B cell (primary cell): ENCODE measurements at regions not wholly inside any gene's neighbourhood (a gene's known extent, or its start where the extent isn't known, plus 50 kb on each side); places are given as distances from the start of the nearest gene placed in this dataset.

ENCODE experiments used
- ATAC-seq: fragments of 200-7000 bp; cut with Tn5 transposase; one replicate; pipeline ENCODE4 v1.10.0; 2021; ENCODE audit warnings: low read depth, mild to moderate bottlenecking, moderate number of reproducible peaks, moderate library complexity
- CTCF ChIA-PET: fragments of 350-600 bp; sonication (Branson Sonifier 250); formaldehyde crosslinking; loops from one replicate; lab custom pipeline; 2021; ENCODE audit warnings: antibody characterized with exemption, inconsistent platforms; lab: Charles Lee
- POLR2A ChIA-PET: fragments of 350-600 bp; sonication (Branson Sonifier 250); formaldehyde crosslinking; loops from one replicate; lab custom pipeline; 2021; ENCODE audit warnings: antibody characterized with exemption; lab: Charles Lee
- DNase-seq: peaks from one replicate; pipeline ENCODE4 v3.0.0; 2013
- H2AFZ ChIP-seq: 2 replicates; pipeline ENCODE4 v1.6.1; 2012; ENCODE audit warnings: mild to moderate bottlenecking, low read depth, low read length; ENCODE audit not compliant: insufficient read depth, poor library complexity, severe bottlenecking
- H3K27ac ChIP-seq, 2 donors: 1 replicate in 1 of 2; 2 replicates in 1 of 2; pipeline ENCODE4 v1.5.1; 2012 to 2013; ENCODE audit warnings: low read length in 2 of 2, mild to moderate bottlenecking in 2 of 2, moderate library complexity in 1 of 2
- H3K27me3 ChIP-seq, 4 experiments: fragments of 200-600 bp in 1 of 4; sonication (generic) in 1 of 4; replicated peaks in 1 of 4; 1 replicate in 2 of 4; 2 replicates in 2 of 4; pipeline versions ENCODE4 v1.6.1 to v1.7.0; 2013 to 2016; ENCODE audit warnings: low read length in 3 of 4, mild to moderate bottlenecking in 2 of 4, mixed read lengths in 1 of 4, moderate library complexity in 1 of 4; ENCODE audit not compliant: insufficient read depth in 4 of 4, control insufficient read depth in 3 of 4; ENCODE audit errors: control extremely low read depth in 1 of 4
- H3K36me3 ChIP-seq, 2 experiments: replicated peaks in 1 of 2; 1 replicate in 1 of 2; 2 replicates in 1 of 2; pipeline versions ENCODE4 v1.6.1 to v1.7.1; 2013; ENCODE audit warnings: low read length in 1 of 2; ENCODE audit not compliant: insufficient read depth in 2 of 2, control insufficient read depth in 1 of 2; ENCODE audit errors: control extremely low read depth in 1 of 2, extremely low read depth in 1 of 2
- H3K4me1 ChIP-seq, 2 donors: fragments of 200-600 bp in 1 of 2; sonication (generic) in 1 of 2; 1 replicate in 1 of 2; 2 replicates in 1 of 2; pipeline versions ENCODE4 v1.5.1 to v1.6.1; 2013 to 2017; ENCODE audit warnings: low read length in 2 of 2; ENCODE audit not compliant: control insufficient read depth in 2 of 2, insufficient read depth in 2 of 2
- H3K4me2 ChIP-seq: replicated peaks from 2 replicates; pipeline ENCODE3; 2012; ENCODE audit warnings: mild to moderate bottlenecking, low read depth, low read length; ENCODE audit not compliant: poor library complexity, severe bottlenecking
- H3K4me3 ChIP-seq, 5 experiments: fragments of 200-600 bp in 1 of 5; sonication (generic) in 1 of 5; 1 replicate in 3 of 5; 2 replicates in 2 of 5; pipeline versions ENCODE4 v1.5.1 to v1.7.0; 2011 to 2016; ENCODE audit warnings: low read length in 4 of 5, mild to moderate bottlenecking in 4 of 5, low read depth in 2 of 5, control low read depth in 1 of 5, moderate library complexity in 1 of 5; ENCODE audit not compliant: insufficient read depth in 1 of 5; ENCODE audit errors: control extremely low read depth in 1 of 5, extremely low read depth in 1 of 5
- H3K79me2 ChIP-seq: fragments of 200-600 bp; sonication (generic); one replicate; pipeline ENCODE4 v1.6.0; 2016; ENCODE audit warnings: low read length; ENCODE audit not compliant: control insufficient read depth, insufficient read depth
- H3K9ac ChIP-seq: fragments of 200-600 bp; sonication (generic); 2 replicates; pipeline ENCODE4 v1.6.1; 2017; ENCODE audit warnings: mild to moderate bottlenecking, low read length, moderate library complexity
- H3K9me3 ChIP-seq, 3 donors: one replicate each; pipeline versions ENCODE4 v1.6.1 to v1.7.1; 2013; ENCODE audit warnings: low read length in 2 of 3; ENCODE audit not compliant: control insufficient read depth in 2 of 3, insufficient read depth in 1 of 3; ENCODE audit errors: control extremely low read depth in 1 of 3
- H4K20me1 ChIP-seq: 2 replicates; pipeline ENCODE4 v1.6.0; 2012; ENCODE audit warnings: mild to moderate bottlenecking, low read length; ENCODE audit not compliant: insufficient read depth, control insufficient read depth, poor library complexity, severe bottlenecking
- H3K27ac Mint-ChIP-seq: one replicate; pipeline ENCODE4 v1.8.0; 2021; ENCODE audit warnings: mixed read lengths
- H3K27me3 Mint-ChIP-seq: one replicate; pipeline ENCODE4 v1.8.0; 2021; ENCODE audit warnings: mixed read lengths
- H3K4me1 Mint-ChIP-seq: one replicate; pipeline ENCODE4 v1.8.0; 2021; ENCODE audit warnings: mixed read lengths
- H3K4me3 Mint-ChIP-seq: one replicate; pipeline ENCODE4 v1.8.0; 2021; ENCODE audit warnings: mixed read lengths
- H3K9me3 Mint-ChIP-seq: one replicate; pipeline ENCODE4 v1.8.0; 2022; ENCODE audit warnings: mixed read lengths; ENCODE audit not compliant: insufficient read depth
- CTCF ChIP-seq: fragments of 200-600 bp; IDR thresholded peaks from one replicate; pipeline ENCODE4 v1.8.0; 2022; ENCODE audit warnings: antibody characterized with exemption, mild to moderate bottlenecking
- EZH2 ChIP-seq: IDR thresholded peaks from 2 replicates; pipeline ENCODE4 v1.6.1; 2012; ENCODE audit warnings: borderline replicate concordance, low read depth, mild to moderate bottlenecking, moderate library complexity, low read length; ENCODE audit not compliant: insufficient read depth, poor library complexity, severe bottlenecking
- WGBS: methylation state at CpG from one replicate; pipeline ENCODE4 v1.1.5; 2013; ENCODE audit warnings: missing lambda C conversion rate; ENCODE audit not compliant: insufficient coverage; 5-methylcytosine and 5-hydroxymethylcytosine counted together
- intact Hi-C: fragments of 100-400 bp; cut with micrococcal nuclease; formaldehyde crosslinking; loops from one replicate; pipeline ENCODE4 v1.10.0; 2022

- Histone ChIP-seq H4K20me1 (no peaks in the 10 kb centered on the region), H3K4me3 (no peak overlapping the region), H3K27ac (no peak overlapping the region), H3K9me3 (peaks cover 0 to 3% (median 0%) of the 10 kb centered on the region in 3 donors), H3K79me2 (no peaks in the 10 kb centered on the region), H3K4me1 (no peaks in the 10 kb centered on the region), H3K36me3 (no peaks in the 10 kb centered on the region), H3K9ac (no peak overlapping the region), H3K4me2 (no peak overlapping the region), H3K27me3 (no peaks in the 10 kb centered on the region), H2AFZ (no peak overlapping the region)
- H3K4me1 Mint-ChIP-seq = no peaks in the 10 kb centered on the region
- TF ChIP-seq EZH2 (no peak), CTCF (no peak)
- H3K27me3 Mint-ChIP-seq = no peaks in the 10 kb centered on the region
- DNase-seq = no peak
- 86% methylated on average over 4 of the region's 4 CpGs for whole genome bisulfite sequencing
- intact Hi-C loops = no loop called here
- ChIA-PET POLR2A (no interaction called here), CTCF (no interaction called here)
- no peaks in the 10 kb centered on the region for H3K9me3 Mint-ChIP-seq
- H3K4me3 Mint-ChIP-seq = no peak overlapping the region
- no peak overlapping the region for H3K27ac Mint-ChIP-seq
- ATAC-seq = no peak
These were observed 604.1 kb upstream of the JAG1 start for GRCh38 chr20:11277858-11278257.

GRCh38 chr20:11278461-11278860, 604.7 kb upstream of the JAG1 start:
- no peaks in the 10 kb centered on the region for H3K27me3 Mint-ChIP-seq
- TF ChIP-seq CTCF = no peak
- TF ChIP-seq EZH2 = no peak
- Histone ChIP-seq H3K9me3 (peaks cover 0 to 3% (median 0%) of the 10 kb centered on the region in 3 donors), H2AFZ (no peak overlapping the region), H3K4me1 (no peaks in the 10 kb centered on the region), H3K9ac (no peak overlapping the region), H3K4me2 (no peak overlapping the region), H3K27me3 (no peaks in the 10 kb centered on the region), H4K20me1 (no peaks in the 10 kb centered on the region), H3K4me3 (no peak overlapping the region), H3K36me3 (no peaks in the 10 kb centered on the region), H3K27ac (no peak overlapping the region), H3K79me2 (no peaks in the 10 kb centered on the region)
- no peak overlapping the region for H3K4me3 Mint-ChIP-seq
- WGBS = 92% methylated on average over 2 of the region's 2 CpGs
- CTCF ChIA-PET = no interaction called here
- no peaks in the 10 kb centered on the region for H3K4me1 Mint-ChIP-seq
- DNase-seq (no peak), ATAC-seq (no peak)
- intact Hi-C loops = no loop called here
- no peak overlapping the region for H3K27ac Mint-ChIP-seq
- H3K9me3 Mint-ChIP-seq = no peaks in the 10 kb centered on the region
- POLR2A ChIA-PET = no interaction called here
